OCI-LY1 (cell line): ENCODE measurements at regions not wholly inside any gene's neighbourhood (a gene's known extent, or its start where the extent isn't known, plus 50 kb on each side); places are given as distances from the start of the nearest gene placed in this dataset.

Source experiments
- H2AFZ ChIP-seq: fragments of 200-600 bp; sonication (generic), shearing (Covaris generic); 2 replicates; pipeline ENCODE4 v1.6.0; 2014; ENCODE audit warnings: antibody characterized with exemption, mild to moderate bottlenecking, low read length
- H3F3A ChIP-seq: fragments of 200-600 bp; sonication (generic), shearing (Covaris generic); 2 replicates; pipeline ENCODE4 v1.6.0; 2014; ENCODE audit warnings: mild to moderate bottlenecking, antibody characterized with exemption, low read length, moderate library complexity; ENCODE audit not compliant: insufficient read depth
- H3K27ac ChIP-seq: fragments of 200-600 bp; sonication (generic); 2 replicates; pipeline ENCODE4 v1.5.1; 2014; ENCODE audit warnings: low read length, mixed run types, mild to moderate bottlenecking, low read depth; ENCODE audit not compliant: poor library complexity, severe bottlenecking
- H3K27me3 ChIP-seq: fragments of 200-600 bp; sonication (generic); 2 replicates; pipeline ENCODE4 v1.6.0; 2014; ENCODE audit warnings: antibody characterized with exemption, mild to moderate bottlenecking, low read length, moderate library complexity; ENCODE audit not compliant: insufficient read depth
- H3K36me3 ChIP-seq: fragments of 200-600 bp; sonication (generic); 2 replicates; pipeline ENCODE4 v1.6.1; 2014; ENCODE audit warnings: mild to moderate bottlenecking, antibody characterized with exemption, low read length, moderate library complexity, mixed read lengths; ENCODE audit not compliant: insufficient read depth
- H3K4me1 ChIP-seq: fragments of 200-600 bp; sonication (generic); 2 replicates; pipeline ENCODE4 v1.5.1; 2014; ENCODE audit warnings: mild to moderate bottlenecking, low read length, moderate library complexity; ENCODE audit not compliant: insufficient read depth, severe bottlenecking
- H3K4me2 ChIP-seq: fragments of 200-600 bp; sonication (generic), shearing (Covaris generic); 2 replicates; pipeline ENCODE4 v1.6.1; 2014; ENCODE audit warnings: low read length
- H3K4me3 ChIP-seq: fragments of 200-600 bp; sonication (generic); 2 replicates; pipeline ENCODE4 v1.5.1; 2014; ENCODE audit warnings: low read length, low read depth, mild to moderate bottlenecking, mixed read lengths; ENCODE audit not compliant: poor library complexity, severe bottlenecking
- H3K79me2 ChIP-seq: fragments of 200-600 bp; shearing (Covaris generic); 2 replicates; pipeline ENCODE4 v1.6.1; 2016; ENCODE audit warnings: mixed run types, low read length, mixed read lengths; ENCODE audit not compliant: insufficient read depth
- H3K9ac ChIP-seq: fragments of 200-600 bp; sonication (generic), shearing (Covaris generic); 2 replicates; pipeline ENCODE4 v1.6.1; 2014; ENCODE audit warnings: mild to moderate bottlenecking, low read length, mixed read lengths
- H3K9me2 ChIP-seq: fragments of 200-600 bp; sonication (generic), shearing (Covaris generic); 2 replicates; pipeline ENCODE4 v1.6.1; 2014; ENCODE audit warnings: low read depth, mild to moderate bottlenecking, low read length, mixed read lengths
- H3K9me3 ChIP-seq: fragments of 200-600 bp; shearing (Covaris generic); 2 replicates; pipeline ENCODE4 v1.6.1; 2014; ENCODE audit warnings: low read length, mixed read lengths
- H4K20me1 ChIP-seq: fragments of 200-600 bp; sonication (generic), shearing (Covaris generic); 2 replicates; pipeline ENCODE4 v1.6.0; 2016; ENCODE audit warnings: mild to moderate bottlenecking, low read length; ENCODE audit not compliant: insufficient read depth
- CTCF ChIP-seq: fragments of 200-600 bp; sonication (generic), shearing (Covaris generic); IDR thresholded peaks from 2 replicates; pipeline ENCODE4 v1.5.1; 2017; ENCODE audit warnings: mild to moderate bottlenecking, antibody characterized with exemption, low read length, moderate library complexity, mixed read lengths
- EZH2 ChIP-seq: fragments of 200-600 bp; sonication (generic), shearing (Covaris generic); IDR thresholded peaks from 2 replicates; pipeline ENCODE4 v1.8.0; 2017; ENCODE audit warnings: borderline replicate concordance, mixed run types, mild to moderate bottlenecking, antibody characterized with exemption, low read length, moderate library complexity, mixed read lengths

GRCh38 chr2:146038014-146038413 lies 1518.1 kb upstream of the ZEB2 start:
- Histone ChIP-seq H2AFZ (no peak overlapping the region), H3K4me2 (no peak overlapping the region), H4K20me1 (no peaks in the 10 kb centered on the region), H3K79me2 (no peaks in the 10 kb centered on the region), H3K4me3 (no peak overlapping the region), H3K9me2 (no peaks in the 10 kb centered on the region), H3K27me3 (no peaks in the 10 kb centered on the region), H3K4me1 (peaks cover 5% of the 10 kb centered on the region), H3K9me3 (no peaks in the 10 kb centered on the region), H3K9ac (no peak overlapping the region), H3F3A (no peaks in the 10 kb centered on the region), H3K27ac (no peak overlapping the region), H3K36me3 (no peaks in the 10 kb centered on the region)
- TF ChIP-seq EZH2, result no peak
- no peak for TF ChIP-seq CTCF

- H2AFZ ChIP-seq, result no peak overlapping the region
- H3K36me3 ChIP-seq, result no peaks in the 10 kb centered on the region
- H3K9ac ChIP-seq, result no peak overlapping the region
- no peaks in the 10 kb centered on the region for H3F3A ChIP-seq
- peaks cover 5% of the 10 kb centered on the region for H3K4me1 ChIP-seq
- no peaks in the 10 kb centered on the region for H3K27me3 ChIP-seq
- H3K9me2 ChIP-seq, result no peaks in the 10 kb centered on the region
- no peaks in the 10 kb centered on the region for H3K79me2 ChIP-seq
- H3K4me3 ChIP-seq, result no peak overlapping the region
- H4K20me1 ChIP-seq, result no peaks in the 10 kb centered on the region
- no peak overlapping the region for H3K4me2 ChIP-seq
- H3K27ac ChIP-seq, result no peak overlapping the region
- H3K9me3 ChIP-seq, result no peaks in the 10 kb centered on the region
- TF ChIP-seq EZH2 (no peak), CTCF (no peak)
Observed at GRCh38 chr2:146037334-146037870, 1517.5 kb upstream of the ZEB2 start.

GRCh38 chr2:146031158-146031557 lies 1511.2 kb upstream of the ZEB2 start:
- Histone ChIP-seq H3K36me3 (no peaks in the 10 kb centered on the region), H3K4me2 (no peak overlapping the region), H3K9me3 (no peaks in the 10 kb centered on the region), H3K9ac (no peak overlapping the region), H3K79me2 (no peaks in the 10 kb centered on the region), H4K20me1 (no peaks in the 10 kb centered on the region), H3K27me3 (no peaks in the 10 kb centered on the region), H3K9me2 (no peaks in the 10 kb centered on the region), H2AFZ (no peak overlapping the region), H3K4me1 (peaks cover 5% of the 10 kb centered on the region), H3K4me3 (no peak overlapping the region), H3F3A (no peaks in the 10 kb centered on the region), H3K27ac (no peak overlapping the region)
- no peak for TF ChIP-seq EZH2
- no peak for TF ChIP-seq CTCF
